Hematopoietic multipotent progenitor cell treated with erythropoietin and hydrocortisone succinate and interleukin-3 and kit ligand, for 6 days (in vitro differentiated cells): ENCODE measurements at regions not wholly inside any gene's neighbourhood (a gene's known extent, or its start where the extent isn't known, plus 50 kb on each side); places are given as distances from the start of the nearest gene placed in this dataset.

ENCODE experiments used
- DNase-seq: peaks from one replicate; pipeline ENCODE4 v3.0.0-alpha.2; 2015

DNA sequence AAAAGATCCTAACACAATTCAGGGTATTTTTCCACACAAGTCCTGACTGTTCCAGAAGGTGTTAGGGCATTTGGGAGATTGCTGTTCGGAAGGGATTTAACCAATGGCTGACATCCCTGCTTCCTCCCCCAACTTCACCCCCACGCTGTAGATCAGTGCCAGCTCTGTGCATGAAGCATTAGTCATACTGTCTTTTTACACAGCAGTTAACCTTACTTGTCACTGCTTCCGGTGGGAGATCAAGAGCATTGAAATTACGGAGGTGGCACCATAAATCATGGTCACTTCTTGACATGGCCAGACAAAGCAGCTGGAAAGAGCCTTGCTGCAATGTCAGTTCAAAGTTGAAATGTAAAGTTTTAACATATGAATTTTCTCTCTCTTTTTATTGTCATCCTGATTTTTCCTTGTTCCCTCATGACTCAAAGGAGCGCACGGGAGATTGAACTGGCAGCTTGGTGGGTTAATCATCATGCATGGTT, 70.2 kb downstream of the HRH4 start:
- peak; percentile 69 for DNase-seq

- DNase-seq, result no peak
Observed at GRCh38 chr18:24534271-24534670, 73.8 kb downstream of the HRH4 start.

DNA sequence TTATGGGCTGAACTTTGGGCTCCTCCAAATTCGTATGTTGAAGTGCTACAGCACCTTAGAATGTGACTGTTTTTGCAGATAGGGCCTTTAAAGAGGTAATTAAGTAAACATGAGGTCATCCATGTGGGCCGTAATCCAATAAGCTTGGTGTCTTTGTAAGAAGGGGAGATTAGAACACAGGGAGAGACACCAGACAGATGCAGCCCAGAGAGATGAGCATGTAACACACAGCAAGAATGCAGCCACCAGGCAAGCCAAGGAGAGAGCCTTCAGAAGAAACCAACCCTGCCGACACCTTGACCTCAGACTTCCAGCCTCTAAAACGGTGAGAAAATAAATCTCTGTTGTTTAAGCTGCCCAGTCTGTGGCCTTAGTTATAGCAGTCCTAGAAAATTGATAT, 74.3 kb downstream of the HRH4 start:
- DNase-seq, result no peak

DNA sequence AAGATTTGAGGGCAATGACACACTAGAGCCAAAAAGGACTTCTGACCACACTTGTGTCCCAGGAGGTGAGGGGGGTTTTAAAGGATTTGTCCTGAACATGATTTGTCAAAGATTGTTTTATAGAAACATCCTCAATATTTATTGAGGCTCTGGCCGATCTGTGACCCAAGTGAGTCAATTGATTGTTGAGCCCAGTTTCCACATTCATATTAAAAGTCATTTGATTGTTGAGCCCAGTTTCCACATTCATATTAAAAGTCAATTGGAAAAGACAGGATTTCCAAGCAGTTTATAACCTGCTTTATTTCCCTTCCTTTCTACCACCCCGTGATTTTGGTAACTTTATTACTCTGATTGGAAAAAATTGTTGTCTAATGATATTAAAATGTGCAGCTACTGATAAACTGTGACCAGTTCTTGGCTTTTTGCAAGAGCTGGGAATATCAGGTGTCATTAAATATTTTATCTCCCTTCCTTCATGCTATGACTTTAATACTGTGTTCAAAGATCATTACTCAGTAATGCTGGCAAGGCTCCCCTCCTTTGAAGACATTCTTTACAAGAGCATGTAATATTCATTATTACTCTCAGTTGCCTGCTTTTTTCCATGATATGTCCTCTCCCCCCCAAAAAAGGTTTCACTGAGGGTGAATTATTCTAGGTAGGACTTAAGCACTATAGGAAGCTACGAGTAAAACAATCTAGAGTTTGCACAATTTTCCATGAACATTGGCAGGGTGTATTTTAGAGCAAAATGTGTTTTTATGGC, 75.3 kb downstream of the HRH4 start:
- no peak for DNase-seq

DNA sequence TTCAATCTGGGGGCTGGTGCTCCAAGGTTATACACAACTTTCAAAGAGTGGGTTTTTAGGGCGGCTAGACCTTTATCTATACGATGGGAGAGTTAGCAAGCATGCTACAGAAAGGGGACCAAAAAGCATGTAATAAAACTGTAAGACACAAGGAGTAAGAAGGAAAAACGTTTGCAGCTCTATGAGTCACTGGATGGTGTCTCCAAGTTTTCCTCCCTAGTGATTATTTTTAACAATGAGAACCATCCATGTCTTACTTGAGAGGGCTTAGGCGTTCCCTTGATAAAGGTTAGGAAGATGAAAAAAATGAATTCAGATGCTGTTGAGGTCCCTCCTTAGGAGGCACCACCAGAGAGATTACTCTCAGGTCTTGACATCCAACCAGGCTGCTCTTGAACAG, 75.9 kb downstream of the HRH4 start:
- DNase-seq, result no peak

DNA sequence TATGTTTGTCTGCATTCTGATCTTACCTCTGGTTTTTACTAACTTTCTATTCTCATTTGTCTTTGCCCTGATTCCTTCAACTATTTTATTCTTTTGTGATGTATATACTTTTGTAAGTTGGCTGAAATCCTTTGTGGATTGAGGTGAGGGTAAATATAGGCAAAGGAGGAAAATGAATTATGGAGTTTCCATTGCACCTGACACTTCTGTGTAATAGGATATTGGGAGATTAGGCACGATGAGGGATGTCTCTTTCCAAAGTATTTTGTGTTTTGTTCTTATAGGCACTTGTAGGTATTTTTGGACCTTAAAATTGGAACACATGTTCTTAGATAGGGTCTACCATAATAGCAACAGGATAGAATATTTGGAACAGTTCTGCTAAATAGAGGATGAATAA, 76.4 kb downstream of the HRH4 start:
- no peak for DNase-seq

DNA sequence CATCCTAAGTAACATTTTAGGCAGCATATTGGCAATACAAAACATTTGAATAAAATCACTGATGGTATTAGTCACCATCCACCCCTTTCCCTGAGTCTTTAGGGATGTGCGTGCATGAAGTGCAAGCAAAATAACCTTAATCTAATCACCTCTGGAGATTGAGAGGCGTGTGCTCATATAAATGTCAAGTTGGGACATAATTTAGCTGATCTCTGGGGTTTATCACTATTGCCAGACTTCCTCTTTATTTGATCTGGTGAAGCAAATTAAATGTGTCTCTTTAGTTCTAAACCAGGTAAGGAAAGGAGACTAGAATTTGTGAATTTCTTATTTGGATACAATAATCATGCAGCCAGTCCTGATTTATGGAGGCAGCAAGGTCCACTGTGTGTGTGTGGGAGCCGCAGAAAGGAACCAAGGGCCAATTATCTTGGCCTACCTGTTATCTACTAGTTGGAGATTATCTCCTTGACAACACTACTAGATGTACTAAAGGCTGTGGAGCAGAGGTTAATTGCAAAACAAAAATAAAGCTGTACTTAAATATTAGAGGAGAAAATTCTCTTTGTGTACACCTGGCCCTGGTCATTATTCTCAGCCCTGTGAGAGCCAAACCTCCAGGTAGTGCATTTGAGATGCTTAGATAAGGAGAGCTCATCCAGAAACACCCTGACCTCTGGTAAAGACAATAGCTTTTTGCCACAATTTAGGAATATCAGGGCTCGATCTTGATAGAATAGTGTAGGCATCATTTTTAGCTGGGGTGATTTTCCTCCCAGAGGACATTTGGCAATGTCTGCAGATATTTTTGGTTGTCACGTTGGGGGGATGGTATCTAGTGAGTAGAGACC, 78.2 kb downstream of the HRH4 start:
- peak; percentile 71 for DNase-seq

GRCh38 chr18:24539866-24540617, 79.6 kb downstream of the HRH4 start:
- DNase-seq, result no peak

GRCh38 chr18:24540896-24541295, 80.5 kb downstream of the HRH4 start:
- DNase-seq, result no peak

DNA sequence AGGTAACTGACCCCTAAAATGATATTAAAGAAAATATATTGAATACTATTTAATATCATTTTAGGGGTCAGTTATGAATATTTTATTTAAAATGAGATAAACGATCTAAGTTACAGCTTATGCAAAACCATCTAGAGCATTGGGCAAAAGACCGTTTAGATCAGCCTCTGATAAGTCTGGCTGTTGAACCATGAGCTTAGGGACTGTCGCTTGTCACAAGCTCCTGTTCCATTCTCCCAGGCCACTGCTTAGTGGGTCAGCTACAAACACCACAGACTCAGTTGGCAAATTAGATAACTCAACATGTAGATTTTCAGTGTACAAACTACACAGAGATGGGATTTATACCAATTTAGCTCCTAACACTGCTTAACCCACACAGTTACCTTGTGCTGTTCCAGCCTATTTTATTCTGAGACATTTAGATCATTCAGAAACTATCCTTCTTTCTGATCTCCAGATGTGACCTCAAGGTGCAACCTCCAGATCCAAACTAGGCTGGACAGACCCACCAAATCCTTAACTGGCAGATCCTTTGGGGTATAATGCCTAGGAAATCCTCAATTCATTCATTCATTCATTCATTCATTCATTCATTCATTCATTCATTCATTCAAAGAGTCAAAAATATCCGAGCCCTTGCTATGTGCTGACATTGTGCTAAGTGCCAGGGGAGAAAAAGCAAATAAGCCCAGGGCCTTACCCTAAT, 82.8 kb downstream of the HRH4 start:
- peak; percentile 67 for DNase-seq

GRCh38 chr18:24543795-24544498, 83.5 kb downstream of the HRH4 start:
- DNase-seq, result peak; percentile 71

DNA sequence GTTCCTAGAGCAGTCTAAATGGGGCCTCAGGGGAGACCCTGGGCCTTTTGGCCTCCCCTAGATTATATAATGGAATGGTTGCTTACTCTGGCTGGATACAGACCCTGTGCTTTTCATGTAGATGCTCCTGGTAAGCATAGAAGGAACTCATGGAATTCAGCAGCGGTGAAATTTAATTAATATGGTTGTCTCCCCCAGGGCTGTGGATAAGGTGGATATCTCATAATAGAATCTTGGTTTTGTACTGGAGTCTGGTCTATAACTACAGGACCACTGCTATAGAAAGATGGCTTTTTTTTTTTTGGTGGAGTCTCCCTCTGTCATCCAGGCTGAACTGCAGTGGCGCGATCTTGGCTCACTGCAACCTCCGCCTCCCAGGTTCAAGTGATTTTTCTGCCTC, 84.5 kb downstream of the HRH4 start:
- no peak for DNase-seq

DNA sequence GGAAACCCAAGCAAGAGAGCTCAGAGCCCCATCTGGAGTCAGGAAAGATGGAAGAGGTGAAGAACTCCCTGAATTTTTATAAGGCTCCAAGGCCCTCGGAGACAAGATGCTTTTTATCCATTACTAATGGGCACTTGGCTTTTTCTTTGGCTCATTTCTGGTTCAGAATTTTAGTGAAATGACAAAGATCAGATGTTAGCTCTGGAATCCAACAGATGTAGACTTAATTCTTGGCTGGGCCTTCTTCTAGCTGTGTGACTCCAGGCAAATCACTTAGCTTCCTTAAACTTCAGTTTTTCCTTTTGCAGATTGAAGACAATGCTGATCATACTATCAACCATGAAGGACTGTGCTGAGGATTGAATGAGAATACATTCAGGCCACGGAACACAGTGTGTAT, 85.2 kb downstream of the HRH4 start:
- DNase-seq, result no peak

DNA sequence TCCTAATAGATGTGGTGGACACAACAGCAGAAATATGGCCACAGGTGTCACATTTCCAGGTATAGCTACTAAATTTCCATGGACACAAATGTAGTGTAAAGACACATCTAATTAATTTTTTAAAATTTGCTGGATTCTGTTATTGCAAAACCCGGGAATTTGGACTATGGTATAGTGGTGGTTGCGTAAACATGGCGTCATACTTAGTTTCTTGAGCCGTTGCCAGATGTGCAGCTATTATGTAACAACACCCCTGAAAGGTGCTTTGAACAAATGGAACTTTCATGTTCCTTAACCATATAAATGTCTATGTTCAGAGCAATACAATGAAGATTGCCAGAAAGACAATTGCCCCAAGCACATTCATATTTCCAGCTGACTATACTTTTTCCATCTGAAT, 85.9 kb downstream of the HRH4 start:
- no peak for DNase-seq

GRCh38 chr18:24548583-24548982, 88.1 kb downstream of the HRH4 start:
- DNase-seq, result no peak

DNA sequence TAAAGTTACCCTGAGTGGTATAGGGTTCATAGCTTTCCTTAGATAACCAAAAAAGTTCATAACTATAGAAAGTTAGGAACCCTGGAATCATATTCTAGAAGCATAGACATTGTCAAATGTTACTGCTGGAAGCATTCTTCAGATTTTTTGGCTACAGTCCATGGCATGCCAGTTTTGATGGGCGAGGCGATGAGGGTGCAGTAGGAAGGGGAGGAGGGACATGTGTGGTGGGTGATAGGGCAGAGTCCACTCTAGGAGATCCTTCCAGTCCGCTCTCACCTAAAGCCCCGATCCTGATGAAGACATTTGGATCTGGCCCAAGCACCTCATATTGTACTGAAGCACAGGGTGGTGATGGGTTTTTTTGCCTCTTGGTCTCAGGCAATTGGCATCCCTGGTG, 91.8 kb downstream of the HRH4 start:
- no peak for DNase-seq

GRCh38 chr18:24553571-24554285, 93.3 kb downstream of the HRH4 start:
- DNase-seq, result no peak

DNA sequence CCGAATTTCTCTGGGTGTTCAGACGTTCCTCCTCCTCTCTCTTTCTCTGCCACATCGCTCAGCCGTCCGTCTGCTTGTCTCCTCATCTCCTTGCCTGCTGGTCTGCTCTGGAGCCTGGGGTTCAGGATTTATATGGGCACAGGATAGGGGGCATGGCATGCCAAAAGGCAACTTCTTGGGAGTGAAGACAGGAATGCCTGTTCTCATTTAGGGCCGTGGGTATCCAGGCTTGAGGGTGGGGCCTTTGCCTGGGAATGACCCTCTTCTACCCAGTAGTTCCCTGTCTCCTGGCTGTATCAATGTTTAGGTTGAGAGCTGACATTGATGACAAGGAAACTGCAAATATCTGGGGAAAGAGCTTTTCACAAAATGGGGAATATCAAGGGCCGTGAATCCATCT, 98.0 kb downstream of the HRH4 start:
- DNase-seq, result no peak

DNA sequence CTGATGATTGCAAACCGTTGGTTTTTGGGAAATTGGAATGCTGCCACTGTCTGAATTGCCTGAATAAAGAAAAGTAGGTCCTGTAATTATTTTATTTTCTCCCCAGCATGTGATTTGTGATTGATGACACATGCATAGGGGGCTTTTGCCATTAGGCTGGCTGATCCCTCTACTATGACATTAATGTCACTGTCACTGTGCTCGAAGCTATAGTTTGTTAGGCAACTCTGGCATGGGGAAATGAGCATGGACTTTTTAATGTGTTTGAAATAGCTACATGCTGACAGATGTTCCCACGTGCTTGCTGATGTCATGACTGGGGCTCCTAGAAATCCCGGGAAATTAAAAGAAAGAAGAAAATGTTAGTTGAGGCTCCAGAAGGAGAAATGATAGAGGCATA, 99.1 kb downstream of the HRH4 start:
- no peak for DNase-seq

DNA sequence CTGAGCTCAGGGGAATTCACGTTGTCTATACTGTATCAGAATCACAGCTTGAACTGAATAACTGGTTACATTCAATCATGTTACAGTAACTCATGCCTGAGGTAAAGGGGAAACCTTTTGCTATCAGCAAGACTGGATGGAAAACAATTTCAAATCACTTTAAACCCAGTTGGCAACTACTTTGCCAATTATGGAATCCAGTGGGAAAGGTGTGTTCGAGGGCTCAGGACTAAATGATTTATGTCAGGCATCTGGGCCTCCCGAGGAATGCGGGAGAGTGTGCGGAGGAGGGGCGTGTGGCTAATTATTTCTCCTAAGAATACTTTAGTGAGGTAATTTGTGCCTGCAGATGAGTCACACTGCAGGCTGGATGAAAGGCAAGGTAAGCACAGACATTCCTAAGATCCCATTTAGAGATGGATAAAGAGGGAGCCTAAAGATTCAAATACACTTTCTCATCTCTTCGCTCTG, 100.1 kb downstream of the HRH4 start:
- DNase-seq, result no peak

GRCh38 chr18:24561369-24561965, 101.0 kb downstream of the HRH4 start:
- no peak for DNase-seq
